MM.1S (cell line): ENCODE measurements at regions not wholly inside any gene's neighbourhood (a gene's known extent, or its start where the extent isn't known, plus 50 kb on each side); places are given as distances from the start of the nearest gene placed in this dataset.

Experiments
- DNase-seq: peaks from one replicate; pipeline ENCODE4 v3.0.0-alpha.2; 2015
- H2AFZ ChIP-seq: fragments of 300-600 bp; sonication (generic); 2 replicates; pipeline ENCODE4 v1.6.0; 2016; ENCODE audit warnings: antibody characterized with exemption, low read length
- H3F3A ChIP-seq: fragments of 300-600 bp; sonication (generic); 2 replicates; pipeline ENCODE4 v1.6.1; 2016; ENCODE audit warnings: mild to moderate bottlenecking, antibody characterized with exemption, low read length, moderate library complexity, mixed read lengths; ENCODE audit not compliant: insufficient read depth
- H3K27ac ChIP-seq: fragments of 300-600 bp; sonication (generic); 2 replicates; pipeline ENCODE4 v1.5.1; 2016; ENCODE audit warnings: mild to moderate bottlenecking, low read length
- H3K27me3 ChIP-seq: fragments of 300-600 bp; sonication (generic); replicated peaks from 2 replicates; pipeline ENCODE4 v1.6.0; 2016; ENCODE audit warnings: low read length; ENCODE audit not compliant: insufficient read depth
- H3K36me3 ChIP-seq: fragments of 300-600 bp; sonication (generic); replicated peaks from 2 replicates; pipeline ENCODE4 v1.6.1; 2016; ENCODE audit warnings: mild to moderate bottlenecking, low read length, mixed read lengths; ENCODE audit not compliant: insufficient read depth
- H3K4me1 ChIP-seq: fragments of 300-600 bp; sonication (generic); 2 replicates; pipeline ENCODE4 v1.6.1; 2016; ENCODE audit warnings: low read length, mixed read lengths
- H3K4me2 ChIP-seq: fragments of 300-600 bp; sonication (generic); 2 replicates; pipeline ENCODE4 v1.6.0; 2016; ENCODE audit warnings: low read depth, low read length
- H3K4me3 ChIP-seq: fragments of 300-600 bp; sonication (generic); 2 replicates; pipeline ENCODE4 v1.5.1; 2016; ENCODE audit warnings: low read length, mixed read lengths
- H3K79me2 ChIP-seq: fragments of 300-600 bp; sonication (generic); 2 replicates; pipeline ENCODE4 v1.6.1; 2016; ENCODE audit warnings: mixed run types, low read length, mixed read lengths
- H3K9ac ChIP-seq: fragments of 300-600 bp; sonication (generic); 2 replicates; pipeline ENCODE4 v1.6.1; 2016; ENCODE audit warnings: low read length, mixed read lengths
- H3K9me2 ChIP-seq: fragments of 300-600 bp; sonication (generic); replicated peaks from 2 replicates; pipeline ENCODE4 v1.6.1; 2016; ENCODE audit warnings: mild to moderate bottlenecking, low read length, mixed read lengths; ENCODE audit not compliant: insufficient read depth
- H3K9me3 ChIP-seq: fragments of 300-600 bp; sonication (generic); replicated peaks from 2 replicates; pipeline ENCODE4 v1.6.1; 2016; ENCODE audit warnings: mild to moderate bottlenecking, low read length, mixed read lengths; ENCODE audit not compliant: insufficient read depth
- H4K20me1 ChIP-seq: fragments of 300-600 bp; sonication (generic); 2 replicates; pipeline ENCODE4 v1.6.1; 2016; ENCODE audit warnings: mild to moderate bottlenecking, low read length, moderate library complexity, mixed read lengths; ENCODE audit not compliant: insufficient read depth
- CTCF ChIP-seq: fragments of 300-600 bp; sonication (generic); IDR thresholded peaks from 2 replicates; pipeline ENCODE4 v1.5.1; 2016; ENCODE audit warnings: antibody characterized with exemption, low read length, mixed read lengths
- EZH2 ChIP-seq: fragments of 300-600 bp; sonication (generic); optimal IDR thresholded peaks from 2 replicates; pipeline ENCODE3; 2017; ENCODE audit warnings: low read depth, mild to moderate bottlenecking, antibody characterized with exemption, low read length, mixed read lengths
- EZH2phosphoT487 ChIP-seq: fragments of 300-600 bp; sonication (generic); IDR thresholded peaks from 2 replicates; pipeline ENCODE4 v1.6.1; 2018; ENCODE audit warnings: antibody characterized with exemption, low read length

- no peaks in the 10 kb centered on the region for H3K9me3 ChIP-seq
- no peaks in the 10 kb centered on the region for H3F3A ChIP-seq
- H3K4me2 ChIP-seq = no peak overlapping the region
- no peaks in the 10 kb centered on the region for H4K20me1 ChIP-seq
- H3K9ac ChIP-seq = no peak overlapping the region
- H3K9me2 ChIP-seq = no peaks in the 10 kb centered on the region
- no peak for DNase-seq
- no peaks in the 10 kb centered on the region for H3K79me2 ChIP-seq
- H3K4me1 ChIP-seq = no peaks in the 10 kb centered on the region
- no peaks in the 10 kb centered on the region for H3K36me3 ChIP-seq
- no peak overlapping the region for H2AFZ ChIP-seq
- H3K27me3 ChIP-seq = no peaks in the 10 kb centered on the region
- TF ChIP-seq CTCF = no peak
- no peak for TF ChIP-seq EZH2phosphoT487
- no peak overlapping the region for H3K4me3 ChIP-seq
- H3K27ac ChIP-seq = no peak overlapping the region
Observed at GRCh38 chr4:110361921-110362320, 114.0 kb upstream of the ENPEP start.

- H3K4me3 ChIP-seq = no peak overlapping the region
- H3K9me3 ChIP-seq = no peaks in the 10 kb centered on the region
- H3K79me2 ChIP-seq = no peaks in the 10 kb centered on the region
- no peaks in the 10 kb centered on the region for H3K9me2 ChIP-seq
- no peaks in the 10 kb centered on the region for H3F3A ChIP-seq
- H3K36me3 ChIP-seq = no peaks in the 10 kb centered on the region
- DNase-seq = no peak
- TF ChIP-seq CTCF = no peak
- TF ChIP-seq EZH2 = no peak
- TF ChIP-seq EZH2phosphoT487 = no peak
- H3K4me2 ChIP-seq = no peak overlapping the region
- no peak overlapping the region for H3K27ac ChIP-seq
- no peaks in the 10 kb centered on the region for H3K4me1 ChIP-seq
- H3K27me3 ChIP-seq = no peaks in the 10 kb centered on the region
- no peaks in the 10 kb centered on the region for H4K20me1 ChIP-seq
- no peak overlapping the region for H2AFZ ChIP-seq
- no peak overlapping the region for H3K9ac ChIP-seq
Observed at GRCh38 chr4:110359076-110359475, 116.9 kb upstream of the ENPEP start.

GRCh38 chr4:110357521-110357920, 118.4 kb upstream of the ENPEP start:
- Histone ChIP-seq H3K9me2 (no peaks in the 10 kb centered on the region), H3K4me3 (no peak overlapping the region), H3K4me1 (no peaks in the 10 kb centered on the region), H3K9me3 (no peaks in the 10 kb centered on the region), H3K27ac (no peak overlapping the region), H3K27me3 (no peaks in the 10 kb centered on the region), H2AFZ (no peak overlapping the region), H3F3A (no peaks in the 10 kb centered on the region), H3K79me2 (no peaks in the 10 kb centered on the region), H3K4me2 (no peak overlapping the region), H3K9ac (no peak overlapping the region), H4K20me1 (no peaks in the 10 kb centered on the region), H3K36me3 (no peaks in the 10 kb centered on the region)
- TF ChIP-seq CTCF (no peak), EZH2phosphoT487 (no peak), EZH2 (no peak)
- DNase-seq = no peak
